HepG2 (cell line): ENCODE measurements at regions not wholly inside any gene's neighbourhood (a gene's known extent, or its start where the extent isn't known, plus 50 kb on each side); places are given as distances from the start of the nearest gene placed in this dataset.

Source experiments
- ATAC-seq: fragments of 200-7000 bp; cut with Tn5 transposase; 3 replicates; pipeline ENCODE4 v1.9.1; 2020; ENCODE audit warnings: mild to moderate bottlenecking, moderate library complexity
- BruUV-seq: library from RNA; stranded (reverse); fragments of 400-500 nt; replicated peaks from 2 replicates; lab custom pipeline; 2021; lab: Mats Ljungman, UMichigan
- CTCF ChIA-PET: fragments of 300-600 bp; formaldehyde crosslinking; extraction: SDS; loops from one replicate; lab custom pipeline; 2021; ENCODE audit warnings: low total read pairs, inconsistent platforms, low intra/inter-chr PET ratio; lab: Yijun Ruan, JAX
- POLR2A ChIA-PET: fragments of 350-600 bp; sonication (Branson Sonifier 250); formaldehyde crosslinking; loops from one replicate; lab custom pipeline; 2020; ENCODE audit warnings: antibody characterized with exemption, inconsistent platforms; lab: Yijun Ruan, JAX
- DNase-seq: peaks from one replicate; pipeline ENCODE4 v3.0.0-alpha.2; 2015; ENCODE audit warnings: low spot score
- FAIRE-seq: peaks from 3 replicates; lab custom pipeline; 2011; peaks lifted over from hg19 to GRCh38; lab: Jason Lieb, UNC
- H2AFZ ChIP-seq: one replicate; pipeline ENCODE4 v1.6.1; 2011; ENCODE audit warnings: low read length, inconsistent platforms
- H3K27ac ChIP-seq: fragments of 300-600 bp; 3 replicates; pipeline ENCODE4 v1.8.0; 2011; ENCODE audit warnings: mixed run types, mild to moderate bottlenecking, mixed read lengths, low read length, inconsistent platforms; ENCODE audit not compliant: insufficient read depth; ENCODE audit errors: extremely low read length
- H3K27me3 ChIP-seq, 2 experiments: fragments of 200-600 bp in 1 of 2; 2 replicates in 1 of 2; 3 replicates in 1 of 2; pipeline versions ENCODE4 v1.6.0 to v1.8.0; 2011; ENCODE audit warnings: low read length in 2 of 2, mild to moderate bottlenecking in 2 of 2, moderate library complexity in 2 of 2, inconsistent platforms in 1 of 2; ENCODE audit not compliant: insufficient read depth in 2 of 2, control insufficient read depth in 1 of 2
- H3K36me3 ChIP-seq, 2 experiments: fragments of 200-600 bp in 1 of 2; replicated peaks in 1 of 2; 2 replicates in 1 of 2; 3 replicates in 1 of 2; pipeline versions ENCODE4 v1.5.1 to v1.8.0; 2011; ENCODE audit warnings: low read length in 2 of 2, inconsistent platforms in 1 of 2; ENCODE audit not compliant: insufficient read depth in 2 of 2, control insufficient read depth in 1 of 2
- H3K4me1 ChIP-seq: 2 replicates; pipeline ENCODE4 v1.5.1; 2012; ENCODE audit warnings: low read length, inconsistent platforms; ENCODE audit not compliant: insufficient read depth
- H3K4me2 ChIP-seq: 2 replicates; pipeline ENCODE4 v1.6.0; 2011; ENCODE audit warnings: low read depth, low read length, inconsistent platforms
- H3K4me3 ChIP-seq, 3 experiments: fragments of 200-600 bp in 1 of 3; sonication (generic), shearing (Covaris generic) in 1 of 3; replicated peaks in 1 of 3; 2 replicates each; pipeline ENCODE4 v1.5.1; 2011 to 2016; ENCODE audit warnings: low read length in 3 of 3, inconsistent platforms in 2 of 3, low read depth in 2 of 3, mild to moderate bottlenecking in 2 of 3, control low read depth in 1 of 3, mixed read lengths in 1 of 3; ENCODE audit not compliant: insufficient read depth in 1 of 3
- H3K79me2 ChIP-seq: one replicate; pipeline ENCODE4 v1.6.1; 2011; ENCODE audit warnings: low read length, inconsistent platforms; ENCODE audit not compliant: insufficient read depth
- H3K9ac ChIP-seq: 2 replicates; pipeline ENCODE4 v1.6.0; 2011; ENCODE audit warnings: mild to moderate bottlenecking, low read depth, low read length, inconsistent platforms; ENCODE audit not compliant: insufficient read depth
- H3K9me3 ChIP-seq: 2 replicates; pipeline ENCODE4 v1.5.1; 2012; ENCODE audit warnings: mild to moderate bottlenecking, low read length
- H4K20me1 ChIP-seq: 2 replicates; pipeline ENCODE4 v1.6.0; 2011; ENCODE audit warnings: inconsistent platforms, mild to moderate bottlenecking, low read length, moderate library complexity; ENCODE audit not compliant: insufficient read depth
- CREB3 ChIP-seq: sonication (generic); formaldehyde crosslinking; IDR thresholded peaks from 2 replicates; pipeline ENCODE4 v1.5.0; 2020; ENCODE audit warnings: missing genetic modification reagents
- REST ChIP-seq, 2 experiments: IDR thresholded peaks; 2 replicates each; pipeline ENCODE4 v1.6.1; 2011 to 2012; ENCODE audit warnings: low read length in 2 of 2, borderline replicate concordance in 1 of 2, low read depth in 1 of 2, mild to moderate bottlenecking in 1 of 2, moderate library complexity in 1 of 2
- RXRB ChIP-seq: IDR thresholded peaks from 2 replicates; pipeline ENCODE4 v1.6.1; 2016; ENCODE audit warnings: borderline replicate concordance, missing genetic modification reagents, missing compliant biosample characterization
- SMYD3 ChIP-seq: sonication (generic); formaldehyde crosslinking; IDR thresholded peaks from 2 replicates; pipeline ENCODE4 v1.8.1; 2023; ENCODE audit warnings: mild to moderate bottlenecking, missing genetic modification reagents
- ZBTB14 ChIP-seq: sonication (generic); formaldehyde crosslinking; IDR thresholded peaks from 2 replicates; pipeline ENCODE4 v1.4.0; 2020; ENCODE audit warnings: missing genetic modification reagents
- ZNF180 ChIP-seq: sonication (generic); formaldehyde crosslinking; IDR thresholded peaks from 2 replicates; pipeline ENCODE4 v1.4.0; 2020; ENCODE audit warnings: low read depth, missing genetic modification reagents, borderline replicate concordance
- ZNF563 ChIP-seq: sonication (generic); formaldehyde crosslinking; IDR thresholded peaks from 2 replicates; pipeline ENCODE4 v1.8.0; 2022; ENCODE audit warnings: mild to moderate bottlenecking, moderate library complexity, missing genetic modification reagents
- ZNF788 ChIP-seq: sonication (generic); formaldehyde crosslinking; IDR thresholded peaks from 2 replicates; pipeline ENCODE4 v1.5.0; 2020; ENCODE audit warnings: mild to moderate bottlenecking, missing genetic modification reagents, borderline replicate concordance
- WGBS: methylation state at CpG from one replicate; pipeline ENCODE4 v1.1.6; 2017; ENCODE audit warnings: low lambda C conversion rate; 5-methylcytosine and 5-hydroxymethylcytosine counted together
- in situ Hi-C: cut with HindIII; loops from 2 replicates; pipeline ENCODE4 v1.10.0; 2017; ENCODE audit warnings: low pct_unique_long_range_greater_than_20kb; ENCODE audit not compliant: extremely low pct_ligation_motif_present
- intact Hi-C: fragments of 100-400 bp; cut with micrococcal nuclease; formaldehyde crosslinking; loops from one replicate; pipeline ENCODE4 v1.10.0; 2022; ENCODE audit not compliant: unreplicated experiment
- TF ChIP-seq, protein P1 (sequence below): sonication (generic); formaldehyde crosslinking; IDR thresholded peaks from 2 replicates; pipeline ENCODE4 v1.9.0; 2021; ENCODE audit warnings: mild to moderate bottlenecking, missing genetic modification reagents
- TF ChIP-seq, protein P2 (sequence below): sonication (generic); formaldehyde crosslinking; IDR thresholded peaks from 2 replicates; pipeline ENCODE4 v1.5.0; 2020; ENCODE audit warnings: mild to moderate bottlenecking, missing genetic modification reagents, moderate library complexity

GRCh38 chr3:159513867-159514380, 474.7 kb upstream of the IL12A start:
- no peak overlapping the region for H3K4me3 ChIP-seq
- H4K20me1 ChIP-seq, result no peaks in the 10 kb centered on the region
- in situ Hi-C loops, result no loop called here
- FAIRE-seq, result no peak
- no peak overlapping the region for H3K4me2 ChIP-seq
- H3K27ac ChIP-seq, result no peak overlapping the region
- ChIA-PET POLR2A (no interaction called here), CTCF (no interaction called here)
- no peaks in the 10 kb centered on the region for H3K27me3 ChIP-seq
- no peaks in the 10 kb centered on the region for H3K36me3 ChIP-seq
- no peak for DNase-seq
- no TSS peak for BruUV-seq
- no peak for ATAC-seq
- 20% methylated on average over 5 of the region's 5 CpGs for WGBS
- no peaks in the 10 kb centered on the region for H3K9me3 ChIP-seq
- no peaks in the 10 kb centered on the region for H3K79me2 ChIP-seq
- H2AFZ ChIP-seq, result no peak overlapping the region
- intact Hi-C loops, result no loop called here
- H3K4me1 ChIP-seq, result no peaks in the 10 kb centered on the region
- no peak overlapping the region for H3K9ac ChIP-seq
- TF ChIP-seq RXRB (CRISPR knock-in tag) (no peak), REST (IDR thresholded peaks at IDR 0.05; ENCODE audit: borderline replicate concordance in 1 of 2, low read depth in 1 of 2, low read length in 2 of 2) (no peak), ZBTB14 (no peak), CREB3 (no peak), ZNF180 (no peak), ZNF788 (no peak), SMYD3 (no peak), ZNF563 (CRISPR knock-in tag) (no peak)
- TF ChIP-seq, protein P1, sequence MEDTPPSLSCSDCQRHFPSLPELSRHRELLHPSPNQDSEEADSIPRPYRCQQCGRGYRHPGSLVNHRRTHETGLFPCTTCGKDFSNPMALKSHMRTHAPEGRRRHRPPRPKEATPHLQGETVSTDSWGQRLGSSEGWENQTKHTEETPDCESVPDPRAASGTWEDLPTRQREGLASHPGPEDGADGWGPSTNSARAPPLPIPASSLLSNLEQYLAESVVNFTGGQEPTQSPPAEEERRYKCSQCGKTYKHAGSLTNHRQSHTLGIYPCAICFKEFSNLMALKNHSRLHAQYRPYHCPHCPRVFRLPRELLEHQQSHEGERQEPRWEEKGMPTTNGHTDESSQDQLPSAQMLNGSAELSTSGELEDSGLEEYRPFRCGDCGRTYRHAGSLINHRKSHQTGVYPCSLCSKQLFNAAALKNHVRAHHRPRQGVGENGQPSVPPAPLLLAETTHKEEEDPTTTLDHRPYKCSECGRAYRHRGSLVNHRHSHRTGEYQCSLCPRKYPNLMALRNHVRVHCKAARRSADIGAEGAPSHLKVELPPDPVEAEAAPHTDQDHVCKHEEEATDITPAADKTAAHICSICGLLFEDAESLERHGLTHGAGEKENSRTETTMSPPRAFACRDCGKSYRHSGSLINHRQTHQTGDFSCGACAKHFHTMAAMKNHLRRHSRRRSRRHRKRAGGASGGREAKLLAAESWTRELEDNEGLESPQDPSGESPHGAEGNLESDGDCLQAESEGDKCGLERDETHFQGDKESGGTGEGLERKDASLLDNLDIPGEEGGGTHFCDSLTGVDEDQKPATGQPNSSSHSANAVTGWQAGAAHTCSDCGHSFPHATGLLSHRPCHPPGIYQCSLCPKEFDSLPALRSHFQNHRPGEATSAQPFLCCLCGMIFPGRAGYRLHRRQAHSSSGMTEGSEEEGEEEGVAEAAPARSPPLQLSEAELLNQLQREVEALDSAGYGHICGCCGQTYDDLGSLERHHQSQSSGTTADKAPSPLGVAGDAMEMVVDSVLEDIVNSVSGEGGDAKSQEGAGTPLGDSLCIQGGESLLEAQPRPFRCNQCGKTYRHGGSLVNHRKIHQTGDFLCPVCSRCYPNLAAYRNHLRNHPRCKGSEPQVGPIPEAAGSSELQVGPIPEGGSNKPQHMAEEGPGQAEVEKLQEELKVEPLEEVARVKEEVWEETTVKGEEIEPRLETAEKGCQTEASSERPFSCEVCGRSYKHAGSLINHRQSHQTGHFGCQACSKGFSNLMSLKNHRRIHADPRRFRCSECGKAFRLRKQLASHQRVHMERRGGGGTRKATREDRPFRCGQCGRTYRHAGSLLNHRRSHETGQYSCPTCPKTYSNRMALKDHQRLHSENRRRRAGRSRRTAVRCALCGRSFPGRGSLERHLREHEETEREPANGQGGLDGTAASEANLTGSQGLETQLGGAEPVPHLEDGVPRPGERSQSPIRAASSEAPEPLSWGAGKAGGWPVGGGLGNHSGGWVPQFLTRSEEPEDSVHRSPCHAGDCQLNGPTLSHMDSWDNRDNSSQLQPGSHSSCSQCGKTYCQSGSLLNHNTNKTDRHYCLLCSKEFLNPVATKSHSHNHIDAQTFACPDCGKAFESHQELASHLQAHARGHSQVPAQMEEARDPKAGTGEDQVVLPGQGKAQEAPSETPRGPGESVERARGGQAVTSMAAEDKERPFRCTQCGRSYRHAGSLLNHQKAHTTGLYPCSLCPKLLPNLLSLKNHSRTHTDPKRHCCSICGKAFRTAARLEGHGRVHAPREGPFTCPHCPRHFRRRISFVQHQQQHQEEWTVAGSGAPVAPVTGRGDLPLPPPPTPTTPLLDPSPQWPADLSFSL, result no peak
- TF ChIP-seq, protein P2, sequence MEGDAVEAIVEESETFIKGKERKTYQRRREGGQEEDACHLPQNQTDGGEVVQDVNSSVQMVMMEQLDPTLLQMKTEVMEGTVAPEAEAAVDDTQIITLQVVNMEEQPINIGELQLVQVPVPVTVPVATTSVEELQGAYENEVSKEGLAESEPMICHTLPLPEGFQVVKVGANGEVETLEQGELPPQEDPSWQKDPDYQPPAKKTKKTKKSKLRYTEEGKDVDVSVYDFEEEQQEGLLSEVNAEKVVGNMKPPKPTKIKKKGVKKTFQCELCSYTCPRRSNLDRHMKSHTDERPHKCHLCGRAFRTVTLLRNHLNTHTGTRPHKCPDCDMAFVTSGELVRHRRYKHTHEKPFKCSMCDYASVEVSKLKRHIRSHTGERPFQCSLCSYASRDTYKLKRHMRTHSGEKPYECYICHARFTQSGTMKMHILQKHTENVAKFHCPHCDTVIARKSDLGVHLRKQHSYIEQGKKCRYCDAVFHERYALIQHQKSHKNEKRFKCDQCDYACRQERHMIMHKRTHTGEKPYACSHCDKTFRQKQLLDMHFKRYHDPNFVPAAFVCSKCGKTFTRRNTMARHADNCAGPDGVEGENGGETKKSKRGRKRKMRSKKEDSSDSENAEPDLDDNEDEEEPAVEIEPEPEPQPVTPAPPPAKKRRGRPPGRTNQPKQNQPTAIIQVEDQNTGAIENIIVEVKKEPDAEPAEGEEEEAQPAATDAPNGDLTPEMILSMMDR (CRISPR knock-in tag), result no peak
